ENCODE measurements at regions not wholly inside any gene's neighbourhood (a gene's known extent, or its start where the extent isn't known, plus 50 kb on each side); places are given as distances from the start of the nearest gene placed in this dataset.

- no peak for TF ChIP-seq CTCF (IDR thresholded peaks at IDR 0.05)
- H3K36me3 Mint-ChIP-seq (ENCODE audit: low read depth) = no peaks in the 10 kb centered on the region
- DNase-seq = peak; percentile 10
- peaks cover 19% of the 10 kb centered on the region for H3K4me1 Mint-ChIP-seq (ENCODE audit: low read depth)
- no peaks in the 10 kb centered on the region for H3K9me3 Mint-ChIP-seq
- peak overlapping the region; percentile 92 for H3K4me3 Mint-ChIP-seq
- peaks cover 3% of the 10 kb centered on the region; the same call in 1 of the 2 replicates for H3K27me3 Mint-ChIP-seq (ENCODE audit: insufficient read depth)
- peak overlapping the region; percentile 93 for H3K27ac Mint-ChIP-seq
Observed at GRCh38 chr5:35478856-35479682, 138.6 kb upstream of the SPEF2 start.

GRCh38 chr5:35477911-35478310 lies 139.8 kb upstream of the SPEF2 start:
- no peaks in the 10 kb centered on the region for H3K36me3 Mint-ChIP-seq (ENCODE audit: low read depth)

GRCh38 chr5:35477321-35477720 lies 140.3 kb upstream of the SPEF2 start:
- no peaks in the 10 kb centered on the region for H3K9me3 Mint-ChIP-seq
- DNase-seq = no peak
- TF ChIP-seq CTCF (IDR thresholded peaks at IDR 0.05) = no peak
- H3K4me3 Mint-ChIP-seq = no peak overlapping the region
- peaks cover 5% of the 10 kb centered on the region; the same call in 1 of the 2 replicates for H3K27me3 Mint-ChIP-seq (ENCODE audit: insufficient read depth)
- no peak overlapping the region for H3K27ac Mint-ChIP-seq
- H3K4me1 Mint-ChIP-seq (ENCODE audit: low read depth) = peaks cover 14% of the 10 kb centered on the region
- H3K36me3 Mint-ChIP-seq (ENCODE audit: low read depth) = no peaks in the 10 kb centered on the region

More at GRCh38 chr5:35477911-35478310, 139.8 kb upstream of the SPEF2 start:
- H3K9me3 Mint-ChIP-seq = no peaks in the 10 kb centered on the region
- no peak for TF ChIP-seq CTCF (IDR thresholded peaks at IDR 0.05)
- H3K27ac Mint-ChIP-seq = no peak overlapping the region
- no peak overlapping the region for H3K4me3 Mint-ChIP-seq
- no peak for DNase-seq
- H3K4me1 Mint-ChIP-seq (ENCODE audit: low read depth) = peaks cover 18% of the 10 kb centered on the region
- peaks cover 5% of the 10 kb centered on the region; the same call in 1 of the 2 replicates for H3K27me3 Mint-ChIP-seq (ENCODE audit: insufficient read depth)

GRCh38 chr5:35476797-35477196 lies 140.9 kb upstream of the SPEF2 start:
- H3K27me3 Mint-ChIP-seq (ENCODE audit: insufficient read depth) = peaks cover 5% of the 10 kb centered on the region; the same call in 1 of the 2 replicates
- no peak for DNase-seq
- no peaks in the 10 kb centered on the region for H3K9me3 Mint-ChIP-seq
- no peak overlapping the region for H3K4me3 Mint-ChIP-seq
- H3K4me1 Mint-ChIP-seq (ENCODE audit: low read depth) = peaks cover 14% of the 10 kb centered on the region
- no peak for TF ChIP-seq CTCF (IDR thresholded peaks at IDR 0.05)
- no peaks in the 10 kb centered on the region for H3K36me3 Mint-ChIP-seq (ENCODE audit: low read depth)
- H3K27ac Mint-ChIP-seq = no peak overlapping the region

GRCh38 chr5:35476036-35476435 lies 141.6 kb upstream of the SPEF2 start:
- H3K27ac Mint-ChIP-seq = no peak overlapping the region
- no peak for TF ChIP-seq CTCF (IDR thresholded peaks at IDR 0.05)
- no peaks in the 10 kb centered on the region for H3K9me3 Mint-ChIP-seq
- DNase-seq = no peak
- no peaks in the 10 kb centered on the region for H3K36me3 Mint-ChIP-seq (ENCODE audit: low read depth)
- no peak overlapping the region for H3K4me3 Mint-ChIP-seq
- peaks cover 5% of the 10 kb centered on the region; the same call in 1 of the 2 replicates for H3K27me3 Mint-ChIP-seq (ENCODE audit: insufficient read depth)
- peaks cover 16% of the 10 kb centered on the region for H3K4me1 Mint-ChIP-seq (ENCODE audit: low read depth)

All from HFFc6 (cell line).